K562 (cell line): ENCODE measurements at regions not wholly inside any gene's neighbourhood (a gene's known extent, or its start where the extent isn't known, plus 50 kb on each side); places are given as distances from the start of the nearest gene placed in this dataset.

ENCODE experiments used
- ATAC-seq: fragments of 200-7000 bp; cut with Tn5 transposase; 3 replicates; pipeline ENCODE4 v1.9.1; 2020; ENCODE audit warnings: moderate library complexity
- BruUV-seq: library from RNA; stranded (reverse); fragments of 400-500 nt; replicated peaks from 2 replicates; lab custom pipeline; 2021; lab: Mats Ljungman, UMichigan
- CTCF ChIA-PET: fragments of 300-600 bp; formaldehyde crosslinking; extraction: SDS; loops from one replicate; lab custom pipeline; 2021; ENCODE audit warnings: low intra/inter-chr PET ratio; lab: Yijun Ruan, JAX
- POLR2A ChIA-PET: fragments of 300-600, 350-650 bp; sonication (Branson Sonifier 250); formaldehyde crosslinking; extraction: SDS; loops from one replicate; lab custom pipeline; 2021; ENCODE audit warnings: antibody characterized with exemption, inconsistent platforms; lab: Yijun Ruan, JAX
- DNase-seq, 4 experiments: peaks; one replicate each; pipeline versions ENCODE4 v3.0.0 to v3.0.0-alpha.2; 2011 to 2018; ENCODE audit warnings: low spot score in 3 of 4, mixed read lengths in 3 of 4; ENCODE audit errors: extremely low read depth in 1 of 4
- FAIRE-seq: peaks from 2 replicates; lab custom pipeline; 2011; peaks lifted over from hg19 to GRCh38; lab: Jason Lieb, UNC
- H2AFZ ChIP-seq: 2 replicates; pipeline ENCODE4 v1.6.0; 2011; ENCODE audit warnings: low read depth, low read length, control low read depth, inconsistent platforms
- H3K27ac ChIP-seq: fragments of 200-600 bp; 3 replicates; pipeline ENCODE4 v1.8.0; 2011; ENCODE audit warnings: low read depth, mild to moderate bottlenecking, control low read depth, inconsistent platforms, low read length, moderate library complexity, mixed read lengths; ENCODE audit errors: extremely low read depth
- H3K27me3 ChIP-seq, 2 experiments: fragments of 300-600 bp in 1 of 2; 2 replicates in 1 of 2; 3 replicates in 1 of 2; pipeline versions ENCODE4 v1.6.0 to v1.8.0; 2011; ENCODE audit warnings: inconsistent platforms in 2 of 2, low read length in 2 of 2, mild to moderate bottlenecking in 1 of 2, mixed read lengths in 1 of 2, moderate library complexity in 1 of 2; ENCODE audit not compliant: control insufficient read depth in 2 of 2, insufficient read depth in 2 of 2
- H3K36me3 ChIP-seq: fragments of 300-600 bp; 3 replicates; pipeline ENCODE4 v1.8.0; 2011; ENCODE audit warnings: mild to moderate bottlenecking, low read length, inconsistent platforms; ENCODE audit not compliant: control insufficient read depth, insufficient read depth
- H3K4me1 ChIP-seq, 2 experiments: fragments of 200-600 bp in 1 of 2; replicated peaks in 1 of 2; 2 replicates in 1 of 2; 3 replicates in 1 of 2; pipeline versions ENCODE4 v1.5.1 to v1.8.0; 2011; ENCODE audit warnings: inconsistent platforms in 2 of 2, low read length in 2 of 2, mild to moderate bottlenecking in 1 of 2, mixed read lengths in 1 of 2, moderate library complexity in 1 of 2; ENCODE audit not compliant: control insufficient read depth in 2 of 2, insufficient read depth in 2 of 2
- H3K4me2 ChIP-seq: 2 replicates; pipeline ENCODE4 v1.6.1; 2011; ENCODE audit warnings: low read length, control low read depth, inconsistent platforms, mixed read lengths; ENCODE audit not compliant: insufficient read depth
- H3K4me3 ChIP-seq: fragments of 200-600 bp; sonication (generic), shearing (Covaris generic); 2 replicates; pipeline ENCODE4 v1.5.1; 2016; ENCODE audit warnings: control low read depth, inconsistent platforms
- H3K79me2 ChIP-seq: fragments of 200-600 bp; 3 replicates; pipeline ENCODE4 v1.8.0; 2011; ENCODE audit warnings: low read length, inconsistent platforms; ENCODE audit not compliant: control insufficient read depth, insufficient read depth
- H3K9ac ChIP-seq, 2 experiments: 2 replicates each; pipeline versions ENCODE4 v1.6.0 to v1.6.1; 2011; ENCODE audit warnings: low read depth in 2 of 2, low read length in 2 of 2, control low read depth in 1 of 2, inconsistent platforms in 1 of 2, mild to moderate bottlenecking in 1 of 2, mixed read lengths in 1 of 2; ENCODE audit not compliant: insufficient read depth in 1 of 2
- H3K9me1 ChIP-seq: one replicate; pipeline ENCODE4 v1.6.0; 2011; ENCODE audit warnings: inconsistent platforms, mild to moderate bottlenecking, low read length, moderate library complexity; ENCODE audit not compliant: control insufficient read depth, insufficient read depth
- H3K9me3 ChIP-seq: replicated peaks from 2 replicates; pipeline ENCODE4 v1.5.1; 2011; ENCODE audit warnings: low read depth, low read length, inconsistent platforms; ENCODE audit not compliant: control insufficient read depth, insufficient read depth
- H4K20me1 ChIP-seq: replicated peaks from 2 replicates; pipeline ENCODE4 v1.6.1; 2011; ENCODE audit warnings: low read length, inconsistent platforms, mixed read lengths; ENCODE audit not compliant: control insufficient read depth, insufficient read depth
- BHLHE40 ChIP-seq: IDR thresholded peaks from 2 replicates; pipeline ENCODE4 v1.6.1; 2011; ENCODE audit warnings: low read length, improper control_type of control experiment
- C11orf30 ChIP-seq: fragments of 450-650 bp; IDR thresholded peaks from 2 replicates; pipeline ENCODE4 v1.6.1; 2016; ENCODE audit warnings: low read depth, mild to moderate bottlenecking
- GTF2F1 ChIP-seq: IDR thresholded peaks from 2 replicates; pipeline ENCODE4 v1.6.1; 2011; ENCODE audit warnings: low read depth, low read length, improper control_type of control experiment
- HDAC3 ChIP-seq: fragments of 450-650 bp; IDR thresholded peaks from 2 replicates; pipeline ENCODE4 v1.6.1; 2018; ENCODE audit warnings: borderline replicate concordance, mild to moderate bottlenecking, moderate library complexity; ENCODE audit not compliant: partially characterized antibody
- IFI16 ChIP-seq: fragments of 250-450 bp; sonication (Bioruptor Pico); IDR thresholded peaks from 2 replicates; pipeline ENCODE4 v2.1.2; 2022; ENCODE audit warnings: mild to moderate bottlenecking, inconsistent platforms
- NFIC ChIP-seq: fragments of 450-650 bp; IDR thresholded peaks from 2 replicates; pipeline ENCODE4 v1.6.1; 2017; ENCODE audit warnings: mild to moderate bottlenecking, inconsistent platforms
- ZBTB8A ChIP-seq: fragments of 450-650 bp; IDR thresholded peaks from 2 replicates; pipeline ENCODE4 v1.6.1; 2018; ENCODE audit warnings: mild to moderate bottlenecking, moderate library complexity; ENCODE audit not compliant: partially characterized antibody
- ZFP30 ChIP-seq: fragments of 250-450 bp; sonication (Bioruptor Pico); IDR thresholded peaks from 2 replicates; pipeline ENCODE4 v1.8.0; 2022; ENCODE audit warnings: moderate library complexity, mild to moderate bottlenecking, inconsistent platforms, borderline replicate concordance
- ZNF408 ChIP-seq: fragments of 250-450 bp; sonication (Bioruptor Pico); IDR thresholded peaks from 2 replicates; pipeline ENCODE4 v1.4.0; 2020; ENCODE audit warnings: low read depth, mild to moderate bottlenecking, moderate library complexity
- ZNF75A ChIP-seq: fragments of 450-650 bp; formaldehyde crosslinking; IDR thresholded peaks from 2 replicates; pipeline ENCODE4 v1.4.0; 2020; ENCODE audit warnings: mild to moderate bottlenecking
- WGBS: fragments of 100-300 bp; shearing (Covaris generic); methylation state at CpG from one replicate; pipeline ENCODE4 v1.1.6; 2016; ENCODE audit warnings: low coverage, mixed read lengths; ENCODE audit not compliant: insufficient coverage; ENCODE audit errors: missing lambda C conversion rate; 5-methylcytosine and 5-hydroxymethylcytosine counted together
- in situ Hi-C: fragments of 300-500 bp; cut with MboI; formaldehyde crosslinking; loops from 4 replicates; pipeline ENCODE4 v1.15.0; 2018; ENCODE audit warnings: inconsistent platforms, mixed read lengths
- intact Hi-C: fragments of 100-400 bp; cut with micrococcal nuclease; formaldehyde crosslinking; loops from 2 replicates; pipeline ENCODE4 v1.14.2; 2022
- TF ChIP-seq, protein P1 (sequence below): fragments of 250-450 bp; sonication (Bioruptor Pico); IDR thresholded peaks from 2 replicates; pipeline ENCODE4 v1.5.0; 2021; ENCODE audit warnings: mild to moderate bottlenecking, moderate library complexity
- TF ChIP-seq, protein P2 (sequence below), 2 experiments: fragments of 450-650 bp in 1 of 2; sonication (generic) in 1 of 2; formaldehyde crosslinking in 1 of 2; IDR thresholded peaks; 2 replicates each; pipeline versions ENCODE4 v1.7.1 to v1.9.0; 2016 to 2022; ENCODE audit warnings: inconsistent platforms in 1 of 2, mild to moderate bottlenecking in 1 of 2, missing genetic modification reagents in 1 of 2

DNA sequence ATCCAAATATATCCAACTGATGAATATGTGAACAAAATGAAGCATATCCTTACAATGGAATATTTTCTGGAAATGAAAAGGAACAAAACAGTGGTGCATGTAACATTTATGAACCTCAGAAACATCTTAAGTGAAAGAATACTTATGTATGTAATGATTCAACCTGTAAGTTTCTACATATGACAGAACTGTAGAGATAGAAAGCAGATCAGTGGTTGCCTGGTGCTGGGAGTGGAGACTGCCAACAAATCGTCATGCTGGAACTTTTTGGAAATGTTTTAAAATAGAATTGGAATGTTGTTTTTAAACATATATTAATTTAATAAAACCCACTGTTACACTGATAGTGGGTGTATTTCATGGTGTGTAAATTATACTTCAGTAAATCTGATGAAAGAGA is 667.5 kb downstream of the RAPGEF2 start:
- H3K27me3 ChIP-seq: no peaks in the 10 kb centered on the region
- H3K4me3 ChIP-seq: no peak overlapping the region
- no peak for ATAC-seq
- no peaks in the 10 kb centered on the region for H4K20me1 ChIP-seq
- WGBS: 0% methylated on average over 1 of the region's 1 CpG
- H3K4me2 ChIP-seq: no peak overlapping the region
- H3K27ac ChIP-seq: no peak overlapping the region
- in situ Hi-C loops: no loop called here
- intact Hi-C loops: no loop called here
- no TSS peak for BruUV-seq
- no peak for FAIRE-seq
- H3K9me3 ChIP-seq: no peaks in the 10 kb centered on the region
- POLR2A ChIA-PET: no interaction called here
- no peaks in the 10 kb centered on the region for H3K9me1 ChIP-seq
- no peaks in the 10 kb centered on the region for H3K36me3 ChIP-seq
- CTCF ChIA-PET: no interaction called here
- H3K9ac ChIP-seq: no peak overlapping the region
- H3K4me1 ChIP-seq: no peaks in the 10 kb centered on the region
- H2AFZ ChIP-seq: no peak overlapping the region
- H3K79me2 ChIP-seq: no peaks in the 10 kb centered on the region
- DNase-seq: no peak
- TF ChIP-seq GTF2F1: no peak
- no peak for TF ChIP-seq C11orf30
- TF ChIP-seq HDAC3: no peak
- TF ChIP-seq IFI16 (CRISPR knock-in tag): no peak
- TF ChIP-seq, protein P1, sequence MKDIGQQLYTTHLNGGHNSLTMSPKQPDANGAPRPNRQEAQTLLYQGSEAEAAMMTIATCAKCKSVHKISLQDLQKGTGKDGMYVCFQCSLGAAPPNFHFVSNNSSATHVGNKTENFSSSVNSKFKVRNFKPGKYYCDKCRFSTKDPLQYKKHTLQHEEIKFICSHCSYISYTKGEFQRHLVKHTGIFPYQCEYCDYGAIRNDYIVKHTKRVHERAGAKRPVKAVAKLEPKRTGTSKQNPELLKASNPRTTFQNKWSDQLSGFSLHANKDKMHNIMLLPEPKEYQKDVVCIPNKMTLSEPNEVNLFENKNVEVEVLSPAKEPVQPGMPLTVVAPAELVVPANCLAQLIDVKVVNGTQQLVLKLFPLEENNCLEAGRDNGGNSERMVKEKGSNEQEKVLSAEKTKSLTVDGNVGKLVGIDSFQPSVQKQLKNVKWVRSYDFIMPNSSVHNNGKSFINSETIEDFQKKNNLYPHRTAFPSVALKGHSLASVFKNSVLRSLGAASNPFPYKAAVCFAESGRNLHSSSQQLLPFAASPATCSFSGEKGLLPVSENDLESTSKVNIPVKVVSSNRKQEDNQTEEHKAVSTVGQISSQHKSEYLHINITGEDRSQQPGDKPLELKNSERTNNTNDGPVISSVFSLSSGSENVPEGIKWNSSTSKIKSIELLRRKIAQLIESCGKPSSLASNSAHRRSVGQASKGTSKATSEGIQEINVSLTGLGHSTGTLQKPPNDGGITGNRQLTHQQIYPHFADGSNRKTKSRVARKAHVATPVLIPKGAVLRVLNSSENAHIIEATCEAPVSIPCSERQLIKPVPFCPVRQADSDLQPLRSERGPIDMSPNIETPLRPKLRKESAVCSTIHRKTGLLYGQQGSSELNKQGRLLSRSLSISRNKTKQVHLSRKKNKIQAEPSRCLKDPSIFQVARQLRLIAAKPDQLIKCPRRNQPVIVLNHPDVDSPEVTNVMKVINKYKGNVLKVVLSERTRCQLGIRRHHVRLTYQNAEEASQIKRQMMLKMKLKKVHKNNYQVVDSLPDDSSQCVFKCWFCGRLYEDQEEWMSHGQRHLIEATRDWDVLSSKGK (CRISPR knock-in tag): no peak
- TF ChIP-seq ZNF75A (CRISPR knock-in tag): no peak
- TF ChIP-seq ZBTB8A: no peak
- TF ChIP-seq, protein P2, sequence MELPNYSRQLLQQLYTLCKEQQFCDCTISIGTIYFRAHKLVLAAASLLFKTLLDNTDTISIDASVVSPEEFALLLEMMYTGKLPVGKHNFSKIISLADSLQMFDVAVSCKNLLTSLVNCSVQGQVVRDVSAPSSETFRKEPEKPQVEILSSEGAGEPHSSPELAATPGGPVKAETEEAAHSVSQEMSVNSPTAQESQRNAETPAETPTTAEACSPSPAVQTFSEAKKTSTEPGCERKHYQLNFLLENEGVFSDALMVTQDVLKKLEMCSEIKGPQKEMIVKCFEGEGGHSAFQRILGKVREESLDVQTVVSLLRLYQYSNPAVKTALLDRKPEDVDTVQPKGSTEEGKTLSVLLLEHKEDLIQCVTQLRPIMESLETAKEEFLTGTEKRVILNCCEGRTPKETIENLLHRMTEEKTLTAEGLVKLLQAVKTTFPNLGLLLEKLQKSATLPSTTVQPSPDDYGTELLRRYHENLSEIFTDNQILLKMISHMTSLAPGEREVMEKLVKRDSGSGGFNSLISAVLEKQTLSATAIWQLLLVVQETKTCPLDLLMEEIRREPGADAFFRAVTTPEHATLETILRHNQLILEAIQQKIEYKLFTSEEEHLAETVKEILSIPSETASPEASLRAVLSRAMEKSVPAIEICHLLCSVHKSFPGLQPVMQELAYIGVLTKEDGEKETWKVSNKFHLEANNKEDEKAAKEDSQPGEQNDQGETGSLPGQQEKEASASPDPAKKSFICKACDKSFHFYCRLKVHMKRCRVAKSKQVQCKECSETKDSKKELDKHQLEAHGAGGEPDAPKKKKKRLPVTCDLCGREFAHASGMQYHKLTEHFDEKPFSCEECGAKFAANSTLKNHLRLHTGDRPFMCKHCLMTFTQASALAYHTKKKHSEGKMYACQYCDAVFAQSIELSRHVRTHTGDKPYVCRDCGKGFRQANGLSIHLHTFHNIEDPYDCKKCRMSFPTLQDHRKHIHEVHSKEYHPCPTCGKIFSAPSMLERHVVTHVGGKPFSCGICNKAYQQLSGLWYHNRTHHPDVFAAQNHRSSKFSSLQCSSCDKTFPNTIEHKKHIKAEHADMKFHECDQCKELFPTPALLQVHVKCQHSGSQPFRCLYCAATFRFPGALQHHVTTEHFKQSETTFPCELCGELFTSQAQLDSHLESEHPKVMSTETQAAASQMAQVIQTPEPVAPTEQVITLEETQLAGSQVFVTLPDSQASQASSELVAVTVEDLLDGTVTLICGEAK (IDR thresholded peaks at IDR 0.05): no peak
- TF ChIP-seq, protein P2 (CRISPR knock-in tag; IDR thresholded peaks at IDR 0.05): no peak
- TF ChIP-seq NFIC: no peak
- TF ChIP-seq ZNF408: no peak
- TF ChIP-seq ZFP30 (CRISPR knock-in tag): no peak
- no peak for TF ChIP-seq BHLHE40
